GM21723 (cell line): ENCODE measurements at regions not wholly inside any gene's neighbourhood (a gene's known extent, or its start where the extent isn't known, plus 50 kb on each side); places are given as distances from the start of the nearest gene placed in this dataset.

Experiments used
- ATAC-seq: cut with Tn5 transposase; IDR thresholded peaks from one replicate; pipeline ENCODE4 v1.9.1; 2021; ENCODE audit warnings: mild to moderate bottlenecking, moderate library complexity; ENCODE audit not compliant: unreplicated experiment

- no peak for ATAC-seq
Observed at GRCh38 chr9:108724122-108724521, 131.7 kb downstream of the ACTL7B start.

- no peak for ATAC-seq
Observed at GRCh38 chr9:108722396-108722795, 133.4 kb downstream of the ACTL7B start.

DNA sequence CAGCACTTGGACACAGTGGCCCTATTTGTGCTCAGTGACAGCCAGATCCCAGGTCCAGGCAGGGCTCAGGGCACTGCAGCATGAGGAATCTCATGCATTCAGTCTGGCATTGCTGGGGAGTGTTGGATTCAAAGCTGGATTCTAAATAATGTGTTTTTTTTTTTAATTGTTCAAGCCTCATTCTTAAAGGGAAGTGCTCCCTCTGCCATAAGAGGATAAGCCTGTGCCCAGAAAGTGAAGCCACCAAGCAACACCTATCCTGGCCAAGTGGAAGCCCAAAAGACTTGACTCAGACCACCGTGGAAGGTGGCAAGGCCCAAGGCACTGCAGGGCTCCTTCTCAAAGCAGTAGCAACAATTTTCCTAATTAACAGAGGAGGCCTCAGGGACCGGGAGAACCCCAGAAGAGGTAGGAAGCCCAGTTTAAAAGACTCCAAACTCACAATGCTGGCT, 135.6 kb downstream of the ACTL7B start:
- ATAC-seq, result no peak

- ATAC-seq, result no peak
Observed at GRCh38 chr9:108710424-108710823, 145.4 kb downstream of the ACTL7B start.

DNA sequence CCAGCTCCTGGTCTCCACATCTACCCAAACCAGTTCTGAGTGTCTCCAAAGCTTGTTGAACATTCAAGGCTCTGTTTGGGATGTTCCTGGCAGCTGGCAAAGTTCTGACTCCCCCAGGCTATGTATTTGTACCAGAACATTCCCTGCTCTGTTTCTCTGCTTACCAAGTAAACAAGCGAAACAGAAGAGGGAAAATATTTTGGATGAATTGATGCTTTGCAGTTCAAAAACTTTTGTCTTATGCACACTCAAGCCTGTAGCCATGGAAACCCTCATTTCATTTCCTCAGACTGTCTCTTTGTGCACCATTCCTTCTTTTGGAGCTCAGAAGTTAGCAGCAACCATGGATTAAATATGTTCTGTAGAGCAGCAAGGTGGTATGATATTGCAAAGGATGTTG, 145.8 kb downstream of the ACTL7B start:
- no peak for ATAC-seq

DNA sequence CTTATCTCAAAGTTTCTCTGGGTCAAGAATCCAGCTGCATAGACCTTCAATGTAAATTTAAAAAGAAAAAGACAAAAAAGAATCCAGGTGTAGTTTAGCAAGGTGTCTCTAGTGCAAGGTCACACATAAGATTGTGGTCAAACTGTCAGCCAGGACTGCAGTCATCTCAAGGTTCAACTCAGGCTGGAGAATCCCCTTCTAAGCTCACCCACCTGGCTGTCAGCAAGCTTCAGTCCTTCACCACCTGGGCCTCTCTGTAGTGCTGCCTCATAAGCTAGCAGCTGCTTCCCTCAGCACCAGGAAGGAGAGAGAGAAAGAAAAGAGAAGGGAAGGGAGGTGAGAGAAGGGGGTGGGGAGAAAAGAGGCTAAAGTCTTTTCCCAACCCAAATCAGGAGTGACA, 146.7 kb downstream of the ACTL7B start:
- ATAC-seq, result no peak

DNA sequence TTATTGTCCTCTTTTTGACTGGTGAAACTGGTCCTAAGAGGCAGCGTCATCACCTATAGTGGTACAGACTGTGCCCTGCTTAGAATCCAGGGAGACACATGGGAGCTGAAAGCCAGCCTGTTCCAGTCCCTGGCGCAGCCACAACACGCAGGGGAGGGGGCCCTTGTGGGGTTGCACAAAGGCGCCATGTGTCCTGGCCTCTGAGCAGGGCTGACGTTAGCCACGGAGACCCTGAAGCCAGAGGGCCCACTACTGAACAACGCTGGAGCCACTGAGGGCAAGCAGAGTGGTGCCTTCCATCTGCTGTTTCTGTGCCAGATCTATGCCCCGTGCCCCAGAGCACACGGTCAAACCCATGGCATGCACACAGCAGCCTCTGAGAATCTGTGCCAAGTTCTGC, 147.3 kb downstream of the ACTL7B start:
- no peak for ATAC-seq

DNA sequence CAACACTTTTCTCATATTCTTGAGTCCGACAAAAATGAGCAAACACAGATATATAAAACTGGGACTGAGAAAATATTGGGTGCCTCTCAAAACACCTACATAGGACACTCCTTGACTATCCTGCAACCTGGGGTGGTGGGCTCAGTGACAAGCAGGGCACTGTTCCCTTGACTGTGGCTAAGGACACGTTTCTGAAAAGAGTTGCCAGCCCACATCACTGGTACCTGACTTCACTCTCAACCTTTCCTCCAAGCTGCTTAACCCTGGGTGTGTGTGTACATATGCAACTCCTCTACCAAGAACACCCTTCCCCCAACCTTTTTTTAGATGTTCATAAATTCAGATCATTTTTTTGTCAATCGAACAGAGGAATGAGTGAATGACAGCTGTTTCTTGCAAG, 148.7 kb downstream of the ACTL7B start:
- no peak for ATAC-seq

- no peak for ATAC-seq
Observed at GRCh38 chr9:108704156-108704852, 151.5 kb downstream of the ACTL7B start.

DNA sequence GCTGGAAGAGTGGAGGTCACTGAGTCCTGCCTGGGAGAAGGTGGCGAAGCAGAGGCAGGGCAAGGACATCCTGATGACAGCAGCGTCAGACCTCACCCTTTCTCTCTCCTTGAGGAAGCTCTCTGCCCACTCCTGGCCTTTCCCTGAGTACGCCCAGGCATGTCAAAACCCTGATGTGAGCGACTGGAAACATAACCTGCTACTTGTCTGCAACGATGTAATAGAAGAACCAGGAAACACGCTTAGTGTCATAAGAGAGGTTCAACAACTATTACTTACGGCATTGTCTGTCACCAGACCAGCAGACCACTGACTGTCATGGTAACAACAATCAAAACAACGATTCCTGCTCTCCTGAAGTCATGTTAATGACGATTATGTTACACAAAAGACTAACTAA, 152.4 kb downstream of the ACTL7B start:
- no peak for ATAC-seq

- no peak for ATAC-seq
Observed at GRCh38 chr9:108702681-108703080, 153.1 kb downstream of the ACTL7B start.

DNA sequence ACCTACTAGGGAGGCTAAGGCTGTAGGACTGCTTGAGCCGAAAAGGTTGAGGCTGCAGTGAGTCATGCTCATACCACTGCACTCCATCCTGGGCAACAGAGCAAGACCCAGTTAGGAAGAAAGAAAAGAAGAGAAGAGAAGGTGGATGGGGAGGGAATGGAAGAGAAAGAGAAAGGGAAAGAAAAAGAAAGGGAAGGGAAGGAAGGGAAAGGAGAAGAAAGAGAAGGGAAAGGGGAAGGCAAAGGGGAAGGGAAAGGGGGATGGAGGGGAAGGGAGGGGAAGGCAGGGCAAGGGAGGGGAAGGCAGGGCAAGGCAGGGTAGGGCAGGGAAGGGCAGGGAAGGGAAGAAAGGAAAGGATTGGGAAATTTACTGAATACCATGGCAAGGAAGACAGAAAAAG, 157.0 kb downstream of the ACTL7B start:
- ATAC-seq, result no peak

GRCh38 chr9:108698231-108698630, 157.6 kb downstream of the ACTL7B start:
- ATAC-seq, result no peak

DNA sequence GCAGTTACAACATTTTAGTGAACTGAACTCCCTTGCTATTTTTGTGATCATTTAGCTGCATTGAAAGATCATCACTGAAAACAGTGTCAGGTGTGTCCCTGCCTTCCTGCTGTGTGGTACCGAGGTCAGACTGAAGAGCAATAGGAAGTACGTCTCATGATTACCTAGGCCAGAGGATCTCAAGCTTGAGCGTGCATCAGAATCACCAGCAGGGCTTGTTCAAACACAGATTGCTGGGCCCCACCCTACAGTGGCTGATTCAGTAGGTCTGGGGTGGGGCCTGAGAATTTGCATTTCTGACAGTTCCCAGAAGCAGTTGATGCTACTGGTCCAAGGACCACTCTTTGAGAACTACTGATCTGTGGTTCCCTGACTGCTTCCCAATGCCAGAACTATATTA, 159.6 kb downstream of the ACTL7B start:
- no peak for ATAC-seq

DNA sequence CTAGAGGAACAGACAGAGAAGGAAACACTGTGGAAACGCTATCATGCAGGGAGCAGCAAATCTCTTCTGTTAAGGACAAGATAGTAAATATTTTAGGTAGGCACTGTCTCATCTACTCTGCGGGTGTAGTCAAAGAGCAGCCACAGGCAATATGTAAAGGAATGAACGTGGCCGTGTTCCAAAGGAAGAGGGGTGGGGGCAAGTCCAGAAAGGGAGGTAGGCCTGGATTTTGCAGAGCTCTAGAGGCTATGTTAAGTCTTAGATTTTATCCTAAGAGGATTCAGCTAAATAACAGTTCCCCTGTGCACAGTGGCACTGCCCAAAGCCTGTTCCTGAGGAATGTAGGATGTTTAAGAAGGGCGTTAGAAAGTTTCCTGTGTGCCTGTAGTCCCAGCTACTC, 161.6 kb downstream of the ACTL7B start:
- ATAC-seq, result no peak

- no peak for ATAC-seq
Observed at GRCh38 chr9:108691614-108692013, 164.2 kb downstream of the ACTL7B start.

DNA sequence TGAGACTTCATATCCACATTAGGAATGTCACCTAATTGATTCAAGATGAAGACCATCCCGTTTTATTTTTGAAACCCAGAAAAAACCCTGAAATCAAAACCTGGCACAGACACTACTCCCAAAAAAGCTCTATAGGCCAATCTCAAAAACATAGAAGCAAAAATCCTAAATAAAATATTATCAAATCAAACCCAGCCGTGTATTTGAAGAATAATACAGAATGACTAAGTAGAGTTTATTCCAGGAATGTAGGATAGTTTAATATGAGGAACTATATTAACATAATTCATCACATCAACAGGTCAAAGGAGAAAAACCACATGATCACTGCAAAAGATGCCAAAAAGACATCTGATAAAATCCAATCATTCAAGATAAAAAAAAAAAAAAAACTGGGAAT, 167.1 kb downstream of the ACTL7B start:
- no peak for ATAC-seq

- ATAC-seq, result no peak
Observed at GRCh38 chr9:108688051-108688450, 167.7 kb downstream of the ACTL7B start.

DNA sequence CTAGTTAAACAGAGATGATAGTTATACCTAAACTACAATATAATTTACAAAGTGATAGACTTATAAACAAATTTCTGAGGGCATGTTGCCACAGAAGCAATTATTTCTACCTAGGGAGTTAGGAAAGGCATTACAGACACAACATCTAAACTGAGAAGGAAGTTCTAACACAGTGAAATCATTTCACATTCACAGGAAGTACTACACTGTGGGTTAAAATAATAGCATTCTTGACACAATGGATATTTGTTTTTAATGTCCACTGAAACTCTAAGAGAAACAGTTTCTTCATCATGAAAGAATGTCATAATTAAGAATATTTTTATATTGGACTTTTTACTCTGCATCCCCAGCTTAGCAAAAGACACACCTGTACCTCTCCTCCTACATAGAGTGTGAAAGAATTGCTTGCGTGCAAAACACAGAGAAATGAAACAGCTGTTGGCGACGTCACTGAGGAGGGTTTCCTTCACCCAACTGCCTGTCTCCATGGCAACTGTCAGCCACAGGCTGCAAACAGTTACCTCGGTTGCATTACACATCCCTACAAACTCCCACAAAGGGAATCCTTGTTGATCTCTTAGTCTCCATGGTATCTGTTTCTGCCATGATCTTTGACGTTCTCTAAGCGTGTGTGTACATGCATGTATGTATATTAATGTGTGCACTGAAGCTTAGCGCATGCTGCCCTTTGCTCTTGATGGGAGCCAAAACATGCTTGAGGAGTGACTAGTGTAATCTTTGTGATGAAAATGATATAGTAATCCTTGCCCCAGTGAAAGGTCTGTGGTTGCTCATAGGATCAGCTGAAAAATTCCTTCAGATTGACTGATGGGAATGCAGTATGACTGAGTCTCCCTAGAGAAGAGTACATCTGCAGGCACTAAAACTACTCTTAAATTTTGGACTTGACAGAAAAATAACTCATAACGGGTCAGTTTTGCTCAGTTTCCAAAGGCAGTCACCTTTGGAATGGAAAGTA, 168.5 kb downstream of the ACTL7B start:
- ATAC-seq, result no peak

DNA sequence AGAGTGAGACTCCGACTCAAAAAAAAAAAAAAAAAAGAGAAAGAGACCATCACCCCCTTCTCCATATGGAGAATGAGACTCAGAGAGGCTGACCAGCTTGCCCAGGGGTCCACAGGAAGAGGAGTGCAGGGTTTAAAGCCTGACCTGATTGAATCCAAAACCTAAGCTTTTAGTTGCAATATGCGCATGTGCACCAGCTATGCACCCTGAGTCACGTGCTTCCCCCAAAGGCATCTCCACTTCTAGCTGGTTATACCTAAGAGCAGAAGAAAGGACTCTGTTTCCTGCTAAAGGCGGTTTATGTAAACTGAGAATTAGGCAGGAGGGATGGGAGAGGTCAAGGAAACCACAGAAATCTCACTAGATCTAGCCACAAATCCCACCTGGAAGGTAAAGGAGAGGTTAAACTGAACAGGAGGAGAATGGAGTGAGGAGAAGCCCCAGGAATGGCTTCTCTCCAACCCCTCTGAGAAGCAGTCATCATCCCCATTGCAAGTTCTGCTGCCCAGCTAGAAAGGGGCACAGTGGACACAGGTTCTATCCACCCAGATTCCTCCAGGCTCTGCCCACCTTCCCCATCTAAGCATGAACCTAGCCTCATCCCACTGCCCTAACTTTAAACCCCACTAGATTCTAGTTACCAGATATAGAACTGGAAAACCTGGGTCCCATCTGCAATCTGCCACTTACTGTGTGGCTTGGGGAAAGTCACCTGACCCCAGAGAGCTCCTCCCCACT, 171.3 kb downstream of the ACTL7B start:
- ATAC-seq, result no peak

GRCh38 chr9:108683245-108683644, 172.5 kb downstream of the ACTL7B start:
- no peak for ATAC-seq
